HG02973 (cell line): ENCODE measurements at regions not wholly inside any gene's neighbourhood (a gene's known extent, or its start where the extent isn't known, plus 50 kb on each side); places are given as distances from the start of the nearest gene placed in this dataset.
"Not testable (repeated sequence)": the region's sequence is repeated elsewhere in the genome, so short reads cannot be mapped to it uniquely, and the experiment has no call there.

ENCODE experiments used
- ATAC-seq: cut with Tn5 transposase; IDR thresholded peaks from one replicate; pipeline ENCODE4 v1.9.1; 2021; ENCODE audit warnings: moderate library complexity; ENCODE audit not compliant: unreplicated experiment

- ATAC-seq: no peak
Observed at GRCh38 chr14:89699071-89699470, 255.5 kb downstream of the EFCAB11 start.

GRCh38 chr14:89697281-89698060 lies 257.1 kb downstream of the EFCAB11 start:
- ATAC-seq: no peak

DNA sequence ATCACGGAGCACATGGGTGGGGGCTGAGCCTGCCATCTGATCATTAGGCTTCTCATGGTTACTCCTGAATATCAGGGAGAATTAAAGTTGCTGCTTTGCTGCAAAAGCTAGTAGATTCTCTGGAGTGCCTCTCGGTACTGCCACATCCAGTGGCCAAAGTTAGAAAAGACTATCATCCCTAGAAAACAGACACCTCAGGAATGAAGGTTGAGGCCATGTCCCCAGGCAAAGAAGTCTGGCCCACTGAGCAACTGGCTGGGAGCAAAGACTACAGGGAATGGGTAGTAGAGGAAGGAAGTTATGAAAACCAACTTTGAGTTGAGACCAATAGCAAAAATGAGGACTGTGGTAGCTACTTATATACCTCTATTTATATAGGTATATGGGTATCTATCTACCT lies 258.7 kb downstream of the EFCAB11 start:
- ATAC-seq: no peak

- no peak for ATAC-seq
Observed at GRCh38 chr14:89690139-89690538, 264.4 kb downstream of the EFCAB11 start.

- ATAC-seq: not testable (repeated sequence)
Observed at GRCh38 chr14:89689711-89690110, 264.8 kb downstream of the EFCAB11 start.

GRCh38 chr14:89688507-89689211 lies 265.9 kb downstream of the EFCAB11 start:
- no peak for ATAC-seq

DNA sequence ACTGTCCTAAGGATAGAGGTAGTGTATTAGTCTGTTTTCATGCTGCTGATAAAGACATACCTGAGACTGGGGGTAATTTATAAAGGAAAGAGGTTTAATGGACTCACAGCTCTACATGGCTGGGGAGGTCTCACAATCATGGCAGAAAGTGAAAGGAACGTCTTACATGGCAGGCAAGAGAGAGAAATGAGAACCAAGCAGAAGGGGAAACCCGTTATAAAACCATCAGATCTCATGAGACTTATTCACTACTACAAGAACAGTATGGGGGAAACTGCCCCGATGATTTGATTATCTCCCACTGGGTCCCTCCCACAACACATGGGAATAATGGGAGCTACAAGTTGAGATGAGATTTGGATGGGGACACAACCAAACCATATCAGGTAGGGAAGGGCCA lies 267.4 kb downstream of the EFCAB11 start:
- ATAC-seq: not testable (repeated sequence)

- ATAC-seq: no peak
Observed at GRCh38 chr14:89684139-89684538, 267.1 kb upstream of the FOXN3 start.

DNA sequence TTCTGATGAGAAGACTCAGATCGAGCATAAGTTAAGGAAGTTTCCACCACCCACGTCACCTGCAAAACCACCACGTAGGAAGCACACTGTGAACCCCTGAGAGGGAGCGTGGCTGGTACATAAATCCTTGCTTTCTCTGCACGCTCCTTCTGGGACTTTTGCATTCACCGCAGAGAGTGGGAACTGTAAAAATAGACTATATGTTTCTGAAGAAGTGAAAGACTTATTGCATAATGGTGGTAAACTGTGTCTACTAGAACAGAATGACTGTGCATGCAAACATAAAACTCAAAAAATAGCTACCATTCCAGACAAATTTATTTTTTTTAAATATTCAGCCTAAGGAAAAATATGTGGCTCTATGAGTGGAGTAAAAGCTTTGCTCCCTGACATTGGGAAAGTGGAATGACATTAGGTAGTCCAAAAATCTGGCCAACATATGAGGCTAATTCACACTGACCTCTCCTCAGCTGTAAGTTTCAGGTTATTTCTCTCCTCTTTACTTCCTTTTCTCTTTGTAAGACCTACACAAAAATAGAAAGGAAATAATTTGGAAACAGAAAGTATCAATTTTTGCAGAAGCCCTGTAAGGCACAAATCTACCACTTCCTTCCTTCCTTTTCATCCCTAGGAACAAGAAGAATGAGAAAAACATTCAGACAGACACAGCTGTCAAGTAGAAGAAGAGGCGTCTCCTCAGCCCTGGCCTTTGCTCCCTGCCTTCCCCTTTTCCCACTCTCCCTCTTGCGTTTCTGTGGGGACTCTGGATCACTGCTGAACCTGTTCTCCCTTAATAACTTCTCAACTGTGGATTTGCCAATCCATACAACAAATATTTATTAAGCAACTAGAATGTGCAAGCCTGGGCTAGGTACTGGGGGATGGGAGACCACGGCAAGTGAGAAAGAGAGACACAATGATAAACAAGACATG lies 264.3 kb upstream of the FOXN3 start:
- ATAC-seq: peak; percentile 87

- no peak for ATAC-seq
Observed at GRCh38 chr14:89680156-89680555, 263.1 kb upstream of the FOXN3 start.

DNA sequence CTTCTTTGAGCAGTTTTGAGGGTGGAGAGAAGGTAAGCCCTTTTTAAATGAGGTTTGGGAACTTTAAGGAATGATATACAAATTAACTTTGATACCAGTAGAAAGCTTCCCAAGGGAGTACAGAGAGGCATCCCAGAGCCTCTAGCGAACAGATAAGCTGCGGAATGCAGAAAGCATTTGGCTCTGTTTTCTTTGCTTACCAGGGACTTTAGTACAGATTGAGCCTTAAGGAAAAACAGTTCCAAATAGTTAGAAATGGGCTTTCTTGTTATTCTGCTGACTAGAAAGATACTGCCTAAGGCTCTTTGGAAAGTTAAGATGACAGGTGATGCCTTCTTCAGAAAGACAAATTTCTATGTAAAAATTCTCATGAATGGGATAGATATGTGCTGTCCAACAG lies 261.7 kb upstream of the FOXN3 start:
- no peak for ATAC-seq

- no peak for ATAC-seq
Observed at GRCh38 chr14:89675590-89675989, 258.6 kb upstream of the FOXN3 start.

GRCh38 chr14:89674936-89675335 lies 257.9 kb upstream of the FOXN3 start:
- no peak for ATAC-seq

- no peak for ATAC-seq
Observed at GRCh38 chr14:89674240-89674639, 257.2 kb upstream of the FOXN3 start.

- ATAC-seq: no peak
Observed at GRCh38 chr14:89673512-89674225, 256.6 kb upstream of the FOXN3 start.

DNA sequence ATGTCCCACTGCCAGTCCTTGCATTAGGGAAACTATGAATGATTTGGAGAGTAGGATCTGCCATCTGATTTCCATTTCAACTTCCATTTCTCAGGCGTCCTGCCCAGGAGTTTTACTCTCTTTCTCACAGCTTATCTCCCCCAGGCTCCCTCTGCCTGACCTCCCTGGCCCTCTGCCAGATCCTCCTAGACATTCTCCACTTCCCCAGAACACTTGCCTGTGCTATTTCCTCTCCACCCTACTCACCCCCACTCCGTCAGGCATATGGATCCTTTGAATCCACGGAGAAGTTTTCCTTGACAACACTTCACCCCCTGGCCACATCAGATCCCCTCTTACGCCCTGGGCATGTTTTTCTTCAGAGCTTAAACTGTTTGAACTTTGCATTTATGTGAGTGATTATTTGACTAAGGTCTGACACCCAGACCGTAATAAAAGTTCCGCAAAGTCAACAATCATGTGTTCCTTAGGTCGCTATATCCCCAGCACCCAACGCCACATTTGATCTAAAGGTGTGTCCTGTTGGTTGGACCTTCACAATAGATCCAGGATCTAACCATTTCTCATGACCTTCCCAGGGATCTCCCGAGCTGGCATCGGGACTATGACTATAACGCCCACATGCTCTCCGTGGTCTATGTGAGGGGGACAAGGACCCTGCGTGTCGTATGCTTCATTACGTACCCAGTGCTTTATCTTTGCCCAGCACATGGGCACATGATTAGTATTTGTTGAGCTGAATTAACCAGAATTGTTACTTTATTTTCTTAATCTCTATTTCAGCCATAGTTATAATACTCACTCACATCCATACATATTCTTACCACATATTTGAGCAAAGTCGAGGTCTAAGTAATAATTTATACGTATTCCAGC lies 255.8 kb upstream of the FOXN3 start:
- ATAC-seq: no peak

GRCh38 chr14:89669193-89669592 lies 252.2 kb upstream of the FOXN3 start:
- no peak for ATAC-seq

DNA sequence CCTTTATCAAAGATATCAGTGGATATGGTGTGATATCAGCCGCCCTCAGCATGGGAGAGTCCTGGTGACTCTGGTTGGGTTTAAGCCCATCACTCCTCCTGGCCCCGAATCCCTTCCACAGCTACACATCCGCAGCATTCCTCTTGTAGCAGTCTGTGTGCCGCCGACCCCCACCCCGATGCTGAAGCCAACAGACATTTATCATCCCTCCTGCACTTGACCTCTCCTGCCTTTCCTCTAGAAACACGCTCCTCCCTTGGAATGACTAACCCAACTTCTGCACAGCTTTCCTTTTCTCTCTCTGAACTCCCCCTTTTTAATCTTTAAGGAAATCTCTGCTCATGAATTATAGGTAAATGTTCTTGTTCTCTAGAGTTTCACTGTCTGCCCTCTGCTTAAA lies 250.9 kb upstream of the FOXN3 start:
- no peak for ATAC-seq

DNA sequence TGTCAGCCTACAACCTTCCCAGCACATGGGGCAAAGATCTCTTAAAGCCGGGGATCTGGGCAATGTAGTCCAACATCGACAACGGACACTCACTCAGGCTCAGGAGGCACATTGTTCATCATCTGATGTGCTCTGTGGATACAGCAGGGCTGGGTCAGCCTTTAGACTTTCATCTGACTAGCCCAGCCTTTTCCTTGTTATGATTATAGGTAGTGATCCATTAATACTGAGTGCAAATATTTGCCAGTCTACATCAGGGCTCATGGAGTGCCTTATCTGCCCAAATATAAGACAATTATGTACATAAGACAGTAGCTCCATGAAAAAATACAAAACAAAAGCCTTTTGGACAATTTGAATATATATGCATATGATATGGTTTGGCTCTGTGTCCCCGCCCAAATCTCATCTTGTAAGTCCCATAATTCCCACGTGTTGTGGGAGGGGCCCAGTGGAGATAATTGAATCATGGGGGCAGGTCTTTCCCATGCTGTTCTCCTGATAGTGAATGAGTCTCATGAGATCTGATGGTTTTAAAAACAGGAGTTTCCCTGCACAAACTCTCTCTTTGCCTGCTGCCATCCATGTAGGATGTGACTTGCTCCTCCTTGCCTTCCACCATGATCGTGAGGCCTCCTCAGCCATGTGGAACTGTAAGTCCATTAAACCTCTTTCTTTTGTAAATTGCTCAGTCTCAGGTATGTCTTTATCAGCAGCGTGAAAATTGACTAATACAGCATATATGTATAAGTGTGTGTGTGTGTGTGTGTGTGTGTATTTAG lies 248.5 kb upstream of the FOXN3 start:
- ATAC-seq: not testable (repeated sequence)
